ENCODE measurements at regions not wholly inside any gene's neighbourhood (a gene's known extent, or its start where the extent isn't known, plus 50 kb on each side); places are given as distances from the start of the nearest gene placed in this dataset.

DNA sequence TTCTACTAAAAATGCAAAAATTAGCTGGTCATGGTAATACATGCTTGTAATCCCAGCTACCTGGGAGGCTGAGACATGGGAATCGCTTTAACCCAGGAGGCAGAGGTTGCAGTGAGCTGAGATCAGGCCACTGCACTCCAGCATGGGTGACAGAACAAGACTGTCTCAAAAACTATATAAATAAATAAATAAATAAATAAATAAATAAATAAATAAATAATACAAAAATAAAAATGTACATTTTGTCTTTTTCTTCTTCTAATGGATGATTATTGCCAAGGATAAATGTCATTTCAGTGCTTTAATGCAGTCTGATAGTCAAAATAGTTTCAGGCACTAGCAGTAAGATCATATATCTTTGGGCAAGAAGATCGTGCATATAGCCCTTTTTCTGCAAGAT lies 727.6 kb upstream of the SEMA3D start:
- TF ChIP-seq, protein P1, sequence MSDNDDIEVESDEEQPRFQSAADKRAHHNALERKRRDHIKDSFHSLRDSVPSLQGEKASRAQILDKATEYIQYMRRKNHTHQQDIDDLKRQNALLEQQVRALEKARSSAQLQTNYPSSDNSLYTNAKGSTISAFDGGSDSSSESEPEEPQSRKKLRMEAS (IDR thresholded peaks at IDR 0.05) = no peak
- no peak for TF ChIP-seq NFIC (IDR thresholded peaks at IDR 0.05)
- no peak for TF ChIP-seq TAF1 (IDR thresholded peaks at IDR 0.05; ENCODE audit: low read depth)
- no peak for TF ChIP-seq CEBPB (IDR thresholded peaks at IDR 0.05)
- TF ChIP-seq, protein P2, sequence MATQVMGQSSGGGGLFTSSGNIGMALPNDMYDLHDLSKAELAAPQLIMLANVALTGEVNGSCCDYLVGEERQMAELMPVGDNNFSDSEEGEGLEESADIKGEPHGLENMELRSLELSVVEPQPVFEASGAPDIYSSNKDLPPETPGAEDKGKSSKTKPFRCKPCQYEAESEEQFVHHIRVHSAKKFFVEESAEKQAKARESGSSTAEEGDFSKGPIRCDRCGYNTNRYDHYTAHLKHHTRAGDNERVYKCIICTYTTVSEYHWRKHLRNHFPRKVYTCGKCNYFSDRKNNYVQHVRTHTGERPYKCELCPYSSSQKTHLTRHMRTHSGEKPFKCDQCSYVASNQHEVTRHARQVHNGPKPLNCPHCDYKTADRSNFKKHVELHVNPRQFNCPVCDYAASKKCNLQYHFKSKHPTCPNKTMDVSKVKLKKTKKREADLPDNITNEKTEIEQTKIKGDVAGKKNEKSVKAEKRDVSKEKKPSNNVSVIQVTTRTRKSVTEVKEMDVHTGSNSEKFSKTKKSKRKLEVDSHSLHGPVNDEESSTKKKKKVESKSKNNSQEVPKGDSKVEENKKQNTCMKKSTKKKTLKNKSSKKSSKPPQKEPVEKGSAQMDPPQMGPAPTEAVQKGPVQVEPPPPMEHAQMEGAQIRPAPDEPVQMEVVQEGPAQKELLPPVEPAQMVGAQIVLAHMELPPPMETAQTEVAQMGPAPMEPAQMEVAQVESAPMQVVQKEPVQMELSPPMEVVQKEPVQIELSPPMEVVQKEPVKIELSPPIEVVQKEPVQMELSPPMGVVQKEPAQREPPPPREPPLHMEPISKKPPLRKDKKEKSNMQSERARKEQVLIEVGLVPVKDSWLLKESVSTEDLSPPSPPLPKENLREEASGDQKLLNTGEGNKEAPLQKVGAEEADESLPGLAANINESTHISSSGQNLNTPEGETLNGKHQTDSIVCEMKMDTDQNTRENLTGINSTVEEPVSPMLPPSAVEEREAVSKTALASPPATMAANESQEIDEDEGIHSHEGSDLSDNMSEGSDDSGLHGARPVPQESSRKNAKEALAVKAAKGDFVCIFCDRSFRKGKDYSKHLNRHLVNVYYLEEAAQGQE (IDR thresholded peaks at IDR 0.05; ENCODE audit: low read depth) = no peak

Measured in Ishikawa (cell line).